Progenitor cell of endocrine pancreas (in vitro differentiated cells): ENCODE measurements at regions not wholly inside any gene's neighbourhood (a gene's known extent, or its start where the extent isn't known, plus 50 kb on each side); places are given as distances from the start of the nearest gene placed in this dataset.
A peak's percentile ranks its signal among the peaks of the same experiment; 100 is the strongest.

Experiments
- DNase-seq: peaks from one replicate; pipeline ENCODE4 v3.0.0; 2021; ENCODE audit warnings: low spot score; ENCODE audit not compliant: unreplicated experiment
- H3K27ac Mint-ChIP-seq: 2 replicates; pipeline ENCODE4 v1.8.0; 2021; ENCODE audit warnings: mild to moderate bottlenecking, moderate library complexity, mixed read lengths
- H3K27me3 Mint-ChIP-seq: 2 replicates; pipeline ENCODE4 v1.8.0; 2021; ENCODE audit warnings: mixed read lengths
- H3K36me3 Mint-ChIP-seq: 2 replicates; pipeline ENCODE4 v1.8.0; 2022; ENCODE audit warnings: mixed read lengths; ENCODE audit not compliant: insufficient read depth
- H3K4me1 Mint-ChIP-seq: 2 replicates; pipeline ENCODE4 v1.8.0; 2021; ENCODE audit warnings: low read depth, mixed read lengths
- H3K4me3 Mint-ChIP-seq: 2 replicates; pipeline ENCODE4 v1.8.0; 2021; ENCODE audit warnings: low read depth, mild to moderate bottlenecking, moderate library complexity, mixed read lengths
- H3K9me3 Mint-ChIP-seq: 2 replicates; pipeline ENCODE4 v1.8.0; 2021; ENCODE audit warnings: low read depth, mixed read lengths
- CTCF ChIP-seq: fragments of 200-600 bp; sonication (generic); IDR thresholded peaks from one replicate; pipeline ENCODE4 v1.5.0; 2021; ENCODE audit warnings: antibody characterized with exemption, mild to moderate bottlenecking; ENCODE audit not compliant: unreplicated experiment

DNA sequence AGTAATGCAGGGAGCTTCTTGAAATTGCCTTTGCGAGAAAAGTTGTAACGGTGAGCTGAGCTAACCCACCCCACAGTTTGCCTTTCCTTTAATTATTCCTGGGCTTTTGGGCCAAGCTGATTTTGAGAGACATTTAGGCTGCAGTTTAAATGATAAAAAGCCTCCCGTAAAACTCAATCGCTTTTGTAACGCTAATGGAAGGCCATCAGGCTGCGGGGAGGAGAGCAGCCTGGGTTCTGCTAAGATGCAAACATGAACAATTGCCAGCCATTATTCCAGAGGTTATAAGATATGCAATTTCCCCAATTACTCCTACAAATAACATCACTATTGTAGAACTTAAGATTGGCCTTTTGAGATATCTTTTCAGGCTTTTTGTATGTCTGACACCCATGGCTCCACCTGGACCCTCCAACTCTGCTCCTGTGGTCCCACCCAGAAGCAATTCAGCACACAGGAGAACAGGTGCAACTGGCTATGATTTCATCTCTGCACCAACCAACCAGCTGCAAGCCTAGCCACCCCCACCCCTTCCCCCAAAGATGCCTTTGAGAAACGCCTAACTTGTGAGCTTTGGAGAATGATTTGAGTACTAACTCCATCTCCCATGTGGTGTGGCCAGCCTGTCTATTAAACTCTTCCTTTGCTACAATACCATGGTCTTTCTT is 108.2 kb upstream of the FAM9C start:
- no peaks in the 10 kb centered on the region for H3K27me3 Mint-ChIP-seq
- H3K36me3 Mint-ChIP-seq, result peaks cover 4% of the 10 kb centered on the region

DNA sequence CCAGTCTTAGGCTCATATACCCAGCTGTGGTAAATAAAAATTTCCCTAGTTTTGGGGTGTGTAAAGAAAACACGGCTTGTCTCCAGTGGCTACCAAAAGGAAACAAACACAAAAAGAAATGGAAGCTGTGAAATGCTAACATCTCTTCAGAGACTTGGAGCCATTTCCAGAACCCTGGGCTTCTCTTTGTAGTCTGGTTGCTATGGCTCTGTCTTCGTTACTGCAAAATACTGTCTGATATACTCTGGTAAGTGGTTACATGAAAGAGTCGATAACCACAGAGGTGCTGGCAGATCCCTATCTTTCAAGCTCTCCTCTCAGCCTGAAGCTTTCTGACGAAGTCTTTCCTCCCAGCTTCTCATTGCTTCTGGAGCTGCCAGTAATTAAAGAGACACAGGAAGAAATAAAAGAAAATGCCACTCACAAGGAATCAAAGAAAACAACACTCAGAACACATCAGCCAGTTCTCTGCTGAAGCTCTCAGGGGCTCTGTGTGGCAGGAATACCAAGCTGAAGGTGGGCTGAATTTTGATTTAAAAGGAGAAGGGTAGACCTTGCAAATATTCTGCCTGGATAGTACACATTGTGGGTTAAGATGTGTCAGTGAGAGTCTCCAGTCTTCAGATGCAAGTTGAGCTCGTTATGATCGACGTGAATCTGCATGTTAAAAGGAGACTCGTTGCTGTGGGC is 107.6 kb upstream of the FAM9C start:
- peaks cover 26% of the 10 kb centered on the region for H3K9me3 Mint-ChIP-seq
- H3K27ac Mint-ChIP-seq, result no peak overlapping the region
- no peak overlapping the region for H3K4me3 Mint-ChIP-seq

More for the DNA sequence above, 108.2 kb upstream of the FAM9C start:
- Mint-ChIP-seq H3K27ac (no peak overlapping the region), H3K9me3 (peaks cover 23% of the 10 kb centered on the region), H3K4me3 (no peak overlapping the region), H3K4me1 (peaks cover 6% of the 10 kb centered on the region)
- DNase-seq, result no peak
- TF ChIP-seq CTCF, result no peak

DNA sequence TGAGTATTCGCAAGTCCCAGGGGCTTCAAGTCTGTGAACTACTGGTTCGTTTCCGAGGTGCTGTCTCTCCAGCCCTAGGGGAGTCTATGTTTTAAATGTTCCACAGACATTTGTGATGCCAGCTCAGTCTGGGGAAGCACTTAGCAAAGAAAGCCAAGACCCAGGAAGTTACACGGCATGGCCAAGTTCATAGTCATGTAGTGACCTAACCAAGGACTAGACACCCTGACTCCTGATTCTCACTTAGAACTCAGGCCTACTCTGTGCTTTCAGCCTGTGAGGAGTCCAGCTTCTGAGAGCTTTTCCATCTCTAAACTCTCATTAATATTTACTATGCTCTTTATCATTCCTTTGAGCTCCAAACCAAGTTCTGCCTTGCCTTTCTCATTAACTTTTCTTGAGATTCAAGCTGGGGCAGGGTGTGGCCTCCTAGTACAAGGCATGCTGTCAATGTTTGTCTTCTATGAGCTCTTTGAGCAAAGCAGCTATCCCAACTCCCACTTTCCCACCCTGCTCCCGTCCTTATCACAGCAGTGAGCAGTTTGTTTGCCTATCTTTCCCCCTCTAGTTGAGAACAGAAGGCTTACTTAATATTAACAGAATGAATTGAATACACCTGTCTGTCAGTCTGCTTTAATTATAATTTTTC is 105.4 kb upstream of the FAM9C start:
- peak overlapping the region; percentile 42 for H3K27ac Mint-ChIP-seq
- H3K27me3 Mint-ChIP-seq, result no peaks in the 10 kb centered on the region
- H3K36me3 Mint-ChIP-seq, result peaks cover 6% of the 10 kb centered on the region
- no peak overlapping the region for H3K4me3 Mint-ChIP-seq
- peaks cover 37% of the 10 kb centered on the region for H3K9me3 Mint-ChIP-seq
- peaks cover 6% of the 10 kb centered on the region for H3K4me1 Mint-ChIP-seq
- DNase-seq, result no peak
- no peak for TF ChIP-seq CTCF

More for the DNA sequence above, 107.6 kb upstream of the FAM9C start:
- TF ChIP-seq CTCF, result no peak
- peaks cover 6% of the 10 kb centered on the region for H3K4me1 Mint-ChIP-seq
- peaks cover 4% of the 10 kb centered on the region for H3K36me3 Mint-ChIP-seq
- no peak for DNase-seq
- no peaks in the 10 kb centered on the region for H3K27me3 Mint-ChIP-seq

DNA sequence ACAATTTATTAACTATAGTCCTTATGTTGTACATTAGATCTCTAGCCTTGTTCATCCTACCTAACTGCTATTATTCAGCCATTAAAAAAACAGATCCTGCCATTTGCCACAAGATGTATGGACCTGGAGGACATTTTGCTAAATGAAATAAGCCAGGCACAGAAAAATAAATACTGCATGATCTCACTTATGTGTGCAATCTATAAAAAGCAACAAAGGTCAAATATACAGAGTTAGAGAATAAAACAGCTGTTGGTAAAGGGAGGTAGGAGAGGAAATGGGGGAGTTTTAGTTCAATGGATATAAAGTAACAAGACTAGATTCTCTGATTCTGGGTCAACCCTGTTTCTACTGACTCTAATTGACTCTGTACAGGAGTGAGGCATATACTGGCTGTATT is 103.3 kb upstream of the FAM9C start:
- peaks cover 27% of the 10 kb centered on the region for H3K9me3 Mint-ChIP-seq
- peaks cover 2% of the 10 kb centered on the region for H3K36me3 Mint-ChIP-seq
- no peaks in the 10 kb centered on the region for H3K27me3 Mint-ChIP-seq
- no peak for DNase-seq
- no peak for TF ChIP-seq CTCF
- no peak overlapping the region for H3K27ac Mint-ChIP-seq
- peaks cover 11% of the 10 kb centered on the region for H3K4me1 Mint-ChIP-seq
- no peak overlapping the region for H3K4me3 Mint-ChIP-seq

DNA sequence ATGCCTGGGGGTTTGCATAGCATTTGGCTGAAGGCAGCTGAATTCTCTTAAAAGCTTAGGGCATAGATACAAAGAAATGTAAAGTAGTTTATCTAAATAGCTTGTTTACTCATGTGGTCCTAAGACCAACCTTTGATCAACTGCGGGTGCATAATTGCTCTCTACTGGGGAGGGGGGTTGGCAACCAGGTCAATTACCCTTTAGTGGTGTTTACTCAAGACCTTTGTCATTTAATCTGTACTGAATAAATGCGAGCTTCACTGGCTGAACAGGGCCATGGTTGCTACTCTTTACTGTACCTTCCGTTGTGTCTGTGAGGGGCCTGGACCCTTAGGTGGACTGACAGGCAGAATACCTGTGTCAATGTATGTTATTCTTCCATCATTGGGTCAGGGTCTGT is 102.7 kb upstream of the FAM9C start:
- no peak overlapping the region for H3K27ac Mint-ChIP-seq
- no peak for DNase-seq
- peaks cover 27% of the 10 kb centered on the region for H3K9me3 Mint-ChIP-seq
- H3K27me3 Mint-ChIP-seq, result no peaks in the 10 kb centered on the region
- no peak overlapping the region for H3K4me3 Mint-ChIP-seq
- peaks cover 2% of the 10 kb centered on the region for H3K36me3 Mint-ChIP-seq
- TF ChIP-seq CTCF, result no peak
- peaks cover 13% of the 10 kb centered on the region for H3K4me1 Mint-ChIP-seq
